ENCODE measurements at regions not wholly inside any gene's neighbourhood (a gene's known extent, or its start where the extent isn't known, plus 50 kb on each side); places are given as distances from the start of the nearest gene placed in this dataset.

DNA sequence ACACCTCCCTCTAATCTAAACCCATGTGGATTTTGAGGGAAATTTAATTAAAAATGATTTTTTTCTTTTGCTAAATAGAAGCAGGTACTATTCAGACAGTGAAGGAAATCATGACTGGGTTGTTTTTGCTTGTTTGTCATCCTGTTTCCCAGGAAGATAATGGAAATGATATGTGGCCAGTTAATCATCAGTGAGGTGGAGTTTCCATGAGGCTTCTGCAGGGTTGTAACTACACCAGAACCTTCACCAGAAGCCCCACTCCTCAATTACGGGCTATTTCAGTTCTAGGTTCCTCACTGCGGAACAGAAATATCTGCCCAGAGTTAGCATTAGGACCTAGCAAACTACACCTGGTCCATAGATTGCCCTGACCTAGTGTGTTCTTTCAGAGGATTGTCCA is 394.0 kb downstream of the DLEU7 start:
- H3K27ac ChIP-seq (ENCODE audit: insufficient read depth, low read length), result no peak overlapping the region
- H3K9me3 ChIP-seq (ENCODE audit: control insufficient read depth, insufficient read depth, low read length), result no peaks in the 10 kb centered on the region
- H3K36me3 ChIP-seq (ENCODE audit: control insufficient read depth, insufficient read depth, low read length), result no peaks in the 10 kb centered on the region
- H4K91ac ChIP-seq (ENCODE audit: insufficient read depth, low read depth, low read length), result no peak overlapping the region
- H2AK5ac ChIP-seq (ENCODE audit: low read depth, low read length), result no peak overlapping the region
- no peak overlapping the region for H2BK120ac ChIP-seq (ENCODE audit: low read depth, low read length)
- WGBS, 2 experiments (ENCODE audit: extremely low coverage in 2 of 2, insufficient read length in 1 of 2), result no CpG with 5 or more reads among the region's 2 CpGs
- DNase-seq (no peak), ATAC-seq (ENCODE audit: low read depth) (no peak)
- BruUV-seq (replicated peaks), result no TSS peak
- H3K9ac ChIP-seq (ENCODE audit: low read depth, low read length), result no peak overlapping the region
- H3K14ac ChIP-seq (replicated peaks; ENCODE audit: low read depth, low read length), result no peak overlapping the region
- no peak overlapping the region for H4K8ac ChIP-seq (ENCODE audit: low read depth in 2 of 2, low read length in 2 of 2)
- H4K20me1 ChIP-seq (ENCODE audit: insufficient read depth, low read length), result no peaks in the 10 kb centered on the region
- intact Hi-C loops (cut with micrococcal nuclease), result no loop called here
- no peak overlapping the region; the same call in 1 of the 2 replicates for H2BK20ac ChIP-seq (ENCODE audit: low read depth, low read length)
- no peaks in the 10 kb centered on the region for H3K9me1 ChIP-seq (ENCODE audit: insufficient read depth, low read length)
- no peak overlapping the region for H4K5ac ChIP-seq (ENCODE audit: low read depth, low read length)
- no peak overlapping the region for H3K18ac ChIP-seq (ENCODE audit: low read depth, low read length)
- ChIA-PET CTCF (no interaction called here), POLR2A (ENCODE audit: unreplicated experiment) (no interaction called here)
- H3K27me3 ChIP-seq (ENCODE audit: control insufficient read depth, insufficient read depth, low read length), result peaks cover 2% of the 10 kb centered on the region
- no peak overlapping the region for H2AK9ac ChIP-seq (replicated peaks; ENCODE audit: low read depth, low read length, poor library complexity)
- no peak overlapping the region for H2BK5ac ChIP-seq (ENCODE audit: low read depth, low read length, poor library complexity, severe bottlenecking)
- dilution Hi-C loops (cut with HindIII; ENCODE audit: low sequenced_read_pairs, unreplicated experiment), result no loop called here
- no peak overlapping the region for H3K4ac ChIP-seq (ENCODE audit: low read depth, low read length)
- H3K4me1 ChIP-seq (ENCODE audit: control insufficient read depth, insufficient read depth, low read length), result no peaks in the 10 kb centered on the region; the same call in 1 of the 2 replicates
- no peak overlapping the region for H3K4me3 ChIP-seq (ENCODE audit: insufficient read depth, low read depth, low read length)
- no peak overlapping the region for H3K56ac ChIP-seq (ENCODE audit: extremely low read depth, insufficient read depth, low read length)
- H3K79me1 ChIP-seq (ENCODE audit: low read depth in 1 of 2, low read length in 2 of 2), result no peaks in the 10 kb centered on the region
- in situ Hi-C loops (cut with MboI; ENCODE audit: low sequenced_read_pairs), result no loop called here
- TF ChIP-seq USF2 (IDR thresholded peaks at IDR 0.05; ENCODE audit: low read depth, low read length), result no peak
- TF ChIP-seq RCOR1 (IDR thresholded peaks at IDR 0.05; ENCODE audit: insufficient replicate concordance, low read length), result no peak
- no peak for TF ChIP-seq POLR2A (IDR thresholded peaks at IDR 0.05; ENCODE audit: low read depth, low read length)
- no peak for TF ChIP-seq MXI1 (IDR thresholded peaks at IDR 0.05; ENCODE audit: borderline replicate concordance, low read depth, low read length)
- TF ChIP-seq, protein P1, sequence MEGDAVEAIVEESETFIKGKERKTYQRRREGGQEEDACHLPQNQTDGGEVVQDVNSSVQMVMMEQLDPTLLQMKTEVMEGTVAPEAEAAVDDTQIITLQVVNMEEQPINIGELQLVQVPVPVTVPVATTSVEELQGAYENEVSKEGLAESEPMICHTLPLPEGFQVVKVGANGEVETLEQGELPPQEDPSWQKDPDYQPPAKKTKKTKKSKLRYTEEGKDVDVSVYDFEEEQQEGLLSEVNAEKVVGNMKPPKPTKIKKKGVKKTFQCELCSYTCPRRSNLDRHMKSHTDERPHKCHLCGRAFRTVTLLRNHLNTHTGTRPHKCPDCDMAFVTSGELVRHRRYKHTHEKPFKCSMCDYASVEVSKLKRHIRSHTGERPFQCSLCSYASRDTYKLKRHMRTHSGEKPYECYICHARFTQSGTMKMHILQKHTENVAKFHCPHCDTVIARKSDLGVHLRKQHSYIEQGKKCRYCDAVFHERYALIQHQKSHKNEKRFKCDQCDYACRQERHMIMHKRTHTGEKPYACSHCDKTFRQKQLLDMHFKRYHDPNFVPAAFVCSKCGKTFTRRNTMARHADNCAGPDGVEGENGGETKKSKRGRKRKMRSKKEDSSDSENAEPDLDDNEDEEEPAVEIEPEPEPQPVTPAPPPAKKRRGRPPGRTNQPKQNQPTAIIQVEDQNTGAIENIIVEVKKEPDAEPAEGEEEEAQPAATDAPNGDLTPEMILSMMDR (conservative IDR thresholded peaks at IDR 0.05; ENCODE audit: low read depth, low read length), result no peak
- TF ChIP-seq CHD1 (IDR thresholded peaks at IDR 0.05; ENCODE audit: low read depth, low read length), result no peak
- TF ChIP-seq ELK1 (IDR thresholded peaks at IDR 0.05; ENCODE audit: borderline replicate concordance, low read depth, low read length), result no peak
- no peak for TF ChIP-seq MAFK (IDR thresholded peaks at IDR 0.05; ENCODE audit: low read depth, low read length)
- TF ChIP-seq RAD21 (IDR thresholded peaks at IDR 0.05; ENCODE audit: low read length), result no peak
- TF ChIP-seq SMC3 (IDR thresholded peaks at IDR 0.05; ENCODE audit: low read depth, low read length), result no peak
- no peak for TF ChIP-seq NFE2L2 (IDR thresholded peaks at IDR 0.05; ENCODE audit: low read depth, low read length)
- TF ChIP-seq CEBPB (IDR thresholded peaks at IDR 0.05; ENCODE audit: low read depth, low read length), result no peak
- no peak for TF ChIP-seq RFX5 (IDR thresholded peaks at IDR 0.05; ENCODE audit: low read depth, low read length)
- no peak for TF ChIP-seq MAZ (IDR thresholded peaks at IDR 0.05; ENCODE audit: borderline replicate concordance, low read depth, low read length)
- no peak for TF ChIP-seq BHLHE40 (IDR thresholded peaks at IDR 0.05; ENCODE audit: low read depth, low read length)
- H3K23ac ChIP-seq (ENCODE audit: low read depth, low read length), result no peak overlapping the region
- no peak overlapping the region for H2AFZ ChIP-seq (replicated peaks; ENCODE audit: low read length, poor library complexity)
- H3K4me2 ChIP-seq (ENCODE audit: low read depth, low read length), result no peak overlapping the region
- H2BK15ac ChIP-seq (ENCODE audit: low read depth, low read length), result no peak overlapping the region
